ENCODE measurements at regions not wholly inside any gene's neighbourhood (a gene's known extent, or its start where the extent isn't known, plus 50 kb on each side); places are given as distances from the start of the nearest gene placed in this dataset.
"Not testable (repeated sequence)": the region's sequence is repeated elsewhere in the genome, so short reads cannot be mapped to it uniquely, and the experiment has no call there.

DNA sequence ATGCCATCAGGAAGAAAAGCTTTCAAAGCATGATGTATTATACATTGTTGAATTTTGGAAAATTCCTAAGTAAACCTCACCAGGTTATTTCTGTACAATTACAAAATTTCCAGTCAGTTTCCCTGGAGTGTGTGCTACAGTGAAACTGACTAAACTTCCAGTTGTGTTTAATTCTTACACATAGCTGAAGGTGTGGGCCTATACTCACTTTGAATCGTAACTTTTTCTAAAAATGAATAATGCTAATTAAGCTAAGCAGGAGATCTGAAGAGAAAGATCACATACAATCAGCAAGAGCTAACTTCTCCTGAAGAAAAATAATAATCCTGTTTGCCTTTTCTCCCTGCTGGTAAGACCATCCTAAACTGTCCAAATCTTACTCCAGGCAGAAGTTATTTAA is 537.2 kb upstream of the PBX1 start:
- no peak for DNase-seq

DNA sequence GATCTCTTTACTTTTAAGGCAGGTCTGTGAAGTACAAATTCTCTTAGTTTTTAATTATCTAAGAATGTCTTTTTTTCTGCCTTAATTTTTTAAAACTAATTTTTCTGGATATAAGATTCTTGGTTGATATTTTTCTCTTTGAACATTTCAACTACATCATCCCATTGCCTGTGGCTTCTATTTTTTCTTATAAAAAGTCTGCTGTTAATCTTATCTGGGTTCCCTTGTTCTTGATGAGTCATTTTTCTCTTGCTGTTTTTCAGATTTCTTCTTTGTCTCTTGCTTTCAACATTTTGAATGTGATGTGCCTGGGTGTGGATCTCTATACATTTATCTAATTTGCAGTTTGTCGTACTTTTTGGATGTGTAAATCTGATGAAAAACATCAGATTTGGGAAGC is 525.2 kb upstream of the PBX1 start:
- no peak for DNase-seq

DNA sequence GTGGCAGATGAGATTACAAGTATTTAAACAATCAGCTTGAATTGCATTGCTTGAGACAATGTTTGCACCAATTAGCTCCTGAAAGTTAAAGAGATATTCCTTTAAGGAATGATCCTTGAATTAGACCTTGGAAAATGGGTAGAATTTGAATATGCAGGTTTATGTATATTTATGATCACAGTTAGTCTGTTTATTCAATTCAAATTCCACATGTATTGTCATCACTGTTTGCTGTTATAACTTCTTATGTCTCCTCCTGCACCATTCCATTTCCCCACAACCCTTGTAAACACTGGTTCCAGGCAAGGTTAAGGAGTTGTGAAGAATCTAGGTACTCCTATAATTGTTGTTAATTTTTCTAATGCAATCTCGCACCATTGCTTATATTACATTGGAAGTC is 518.2 kb upstream of the PBX1 start:
- no peak for DNase-seq

- DNase-seq, result no peak
These were observed 507.2 kb upstream of the PBX1 start for GRCh38 chr1:164051782-164052181.

GRCh38 chr1:164054331-164054730 is 504.7 kb upstream of the PBX1 start:
- no peak for DNase-seq

DNA sequence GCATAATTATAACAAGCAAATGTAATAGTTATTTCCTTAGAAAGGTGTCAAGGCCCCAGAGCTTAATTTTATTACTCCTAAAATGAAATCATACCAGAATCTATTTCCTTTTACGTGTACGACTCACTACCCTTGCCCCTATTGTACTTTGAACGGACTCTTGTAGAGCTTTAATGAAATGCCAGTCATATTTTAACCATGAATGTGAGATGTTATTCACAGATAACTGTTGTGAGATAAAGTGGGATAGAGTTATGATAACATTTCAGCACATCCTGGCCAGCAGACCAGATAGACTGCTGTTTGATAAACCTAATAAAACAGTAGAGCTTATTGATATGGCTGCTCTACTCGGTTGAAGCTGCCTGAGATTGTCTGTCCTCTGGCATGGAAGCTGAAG is 500.8 kb upstream of the PBX1 start:
- DNase-seq, result no peak

- DNase-seq, result no peak
These were observed 497.5 kb upstream of the PBX1 start for GRCh38 chr1:164061528-164061927.

DNA sequence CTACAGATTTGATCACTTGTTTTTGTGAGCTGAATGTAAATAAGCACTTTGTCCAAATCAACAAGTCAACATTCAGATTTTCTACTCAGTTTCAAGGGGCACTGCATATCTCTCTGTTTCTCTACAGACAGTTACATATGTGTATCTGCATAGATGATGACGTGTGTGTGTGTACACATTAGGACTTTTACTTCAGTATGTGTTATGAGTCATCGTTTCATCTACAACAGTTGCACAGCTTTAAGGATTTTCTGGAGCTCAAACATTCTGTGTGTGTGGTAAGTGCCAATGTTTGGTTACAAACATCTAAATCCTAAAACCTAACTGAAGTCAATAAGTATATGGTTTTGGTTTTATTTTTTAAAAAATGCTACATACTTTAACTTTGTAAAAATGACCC is 494.5 kb upstream of the PBX1 start:
- no peak for DNase-seq

- no peak for DNase-seq
These were observed 487.7 kb upstream of the PBX1 start for GRCh38 chr1:164071288-164071687.

- no peak for DNase-seq
These were observed 472.2 kb upstream of the PBX1 start for GRCh38 chr1:164086832-164087231.

GRCh38 chr1:164087906-164088453 is 471.0 kb upstream of the PBX1 start:
- no peak for DNase-seq

GRCh38 chr1:164092603-164093353 is 466.2 kb upstream of the PBX1 start:
- no peak for DNase-seq

- no peak for DNase-seq
These were observed 465.4 kb upstream of the PBX1 start for GRCh38 chr1:164093543-164093942.

DNA sequence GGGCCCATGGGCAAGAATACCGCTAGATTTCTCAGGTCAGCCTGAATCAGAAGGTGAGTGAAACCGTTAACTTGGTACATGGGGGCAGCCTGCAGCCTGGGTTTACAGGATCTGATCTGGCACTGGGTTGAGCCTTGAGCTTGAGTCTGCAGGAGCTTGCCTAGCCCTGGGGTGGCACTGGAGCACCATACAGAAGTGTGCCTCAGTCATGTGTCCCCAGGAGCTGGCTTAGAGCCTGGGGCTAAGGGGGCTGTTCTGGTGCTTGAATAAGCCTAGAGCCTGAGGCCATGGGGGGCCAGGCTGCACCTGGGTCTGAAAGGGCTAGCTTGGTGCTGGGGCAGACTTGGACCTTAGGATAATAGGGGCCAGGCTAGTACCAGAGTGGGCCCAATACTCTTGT is 457.2 kb upstream of the PBX1 start:
- DNase-seq, result no peak

DNA sequence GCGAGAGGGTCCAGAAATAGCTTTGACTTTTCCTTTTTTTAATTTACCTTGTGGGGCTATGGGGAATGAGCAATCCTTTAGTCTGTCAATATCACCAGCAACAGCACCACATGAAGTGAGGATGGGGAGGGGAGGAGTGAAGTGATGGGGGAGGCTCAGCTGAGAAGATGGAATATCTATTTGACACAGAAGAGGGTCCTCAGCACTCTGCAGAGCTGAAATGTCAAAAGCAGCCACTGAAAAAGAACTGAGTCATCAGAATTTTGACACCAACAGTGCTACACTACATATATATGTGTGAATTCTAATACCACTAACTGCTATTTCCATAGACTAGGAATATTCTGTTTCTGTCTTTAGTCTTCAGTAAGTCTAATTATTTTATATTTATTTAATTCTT is 427.0 kb upstream of the PBX1 start:
- DNase-seq, result no peak

GRCh38 chr1:164137273-164137925 is 421.6 kb upstream of the PBX1 start:
- no peak for DNase-seq

DNA sequence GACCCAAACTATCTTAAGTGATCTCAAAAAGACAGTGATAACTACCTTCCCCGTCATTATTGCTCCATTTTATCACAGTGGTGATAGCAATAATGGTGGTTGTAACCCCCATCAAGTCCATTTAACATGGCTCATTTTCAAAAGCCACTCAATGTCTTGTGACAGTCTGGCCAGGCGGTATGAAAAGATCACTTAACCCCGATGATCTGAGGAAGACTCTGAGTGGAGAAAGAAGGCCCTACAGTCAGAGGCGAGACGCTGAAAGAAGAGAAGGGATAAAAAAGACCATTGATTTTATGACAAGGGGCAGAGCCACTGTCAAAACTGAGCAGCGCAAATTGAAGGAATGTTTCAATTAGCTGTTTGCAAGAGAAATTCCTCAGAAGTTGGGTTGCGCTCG is 417.2 kb upstream of the PBX1 start:
- no peak for DNase-seq

- no peak for DNase-seq
These were observed 404.4 kb upstream of the PBX1 start for GRCh38 chr1:164154622-164155021.

DNA sequence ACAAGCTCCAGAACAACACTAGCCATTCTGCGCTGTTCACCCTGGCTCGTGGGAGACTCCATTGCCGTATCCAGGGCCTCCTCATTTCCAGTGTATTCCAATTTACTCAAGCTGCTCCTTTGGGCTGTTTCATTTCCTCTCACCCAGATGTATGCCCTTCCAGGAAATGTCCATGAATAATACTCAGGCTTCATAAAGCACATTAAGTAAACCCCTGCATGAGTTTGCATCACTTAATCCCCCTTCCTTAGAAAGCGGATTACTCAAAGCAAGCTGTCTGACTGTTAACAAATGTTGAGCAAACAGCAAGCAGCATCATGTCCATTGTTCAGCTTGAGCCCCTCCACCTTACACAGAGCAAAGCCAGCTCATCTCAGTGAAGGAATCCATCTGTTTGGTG is 403.6 kb upstream of the PBX1 start:
- no peak for DNase-seq

- no peak for DNase-seq
These were observed 395.6 kb upstream of the PBX1 start for GRCh38 chr1:164163289-164163849.

DNA sequence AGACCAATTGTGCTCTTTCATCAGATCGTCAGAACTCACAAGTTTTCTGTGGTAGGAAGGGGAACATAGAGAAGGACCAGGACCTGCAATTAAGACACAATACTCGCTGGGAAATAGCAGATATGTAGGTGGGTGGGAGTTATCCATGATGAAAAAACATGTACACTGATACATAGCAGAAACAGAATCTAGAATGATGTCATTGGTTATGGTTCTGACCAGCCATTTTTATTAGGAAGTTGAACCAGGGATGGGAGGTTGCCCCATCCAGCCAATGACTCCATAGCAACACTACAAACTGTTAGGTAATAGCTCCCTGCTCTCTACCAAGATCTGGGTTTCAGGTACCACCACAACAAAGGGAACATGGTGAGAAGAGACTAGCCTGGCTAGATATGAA is 393.5 kb upstream of the PBX1 start:
- DNase-seq, result no peak

DNA sequence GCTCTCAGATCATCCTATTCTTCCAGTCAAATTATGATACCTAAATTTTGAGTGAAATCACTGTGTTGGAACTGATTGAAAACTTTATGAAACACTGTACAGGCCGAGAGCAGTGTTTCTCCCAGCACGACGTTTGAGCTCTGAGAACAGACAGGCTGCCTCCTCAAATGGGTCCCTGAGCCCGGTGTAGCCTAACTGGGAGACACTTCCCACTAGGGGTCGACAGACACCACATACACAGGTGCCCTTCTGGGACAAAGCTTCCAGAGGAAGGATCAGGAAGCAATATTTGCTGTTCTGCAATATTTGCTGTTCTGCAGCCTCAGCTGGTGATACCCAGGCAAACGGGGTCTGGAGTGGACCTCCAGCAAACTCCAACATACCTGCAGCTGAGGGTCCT is 392.5 kb upstream of the PBX1 start:
- DNase-seq, result not testable (repeated sequence)

DNA sequence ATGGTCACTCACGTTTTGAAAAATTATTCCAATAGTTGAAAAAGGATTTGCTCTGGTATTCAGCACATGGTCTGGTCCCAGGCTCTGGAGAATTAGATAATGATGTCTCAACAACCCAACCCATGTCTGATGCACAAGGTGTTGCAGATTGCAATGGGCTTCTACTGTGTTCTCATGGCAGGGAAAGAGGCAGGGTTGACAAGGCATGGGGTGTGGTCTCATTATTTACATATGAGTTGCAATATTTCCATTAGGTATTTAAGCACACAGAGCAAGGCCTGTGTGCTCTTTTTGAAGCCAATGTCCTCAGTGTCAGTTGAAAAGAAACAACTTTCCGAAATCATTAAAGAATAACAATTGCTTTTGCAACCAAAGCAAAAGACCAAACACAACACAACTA is 381.9 kb upstream of the PBX1 start:
- no peak for DNase-seq

DNA sequence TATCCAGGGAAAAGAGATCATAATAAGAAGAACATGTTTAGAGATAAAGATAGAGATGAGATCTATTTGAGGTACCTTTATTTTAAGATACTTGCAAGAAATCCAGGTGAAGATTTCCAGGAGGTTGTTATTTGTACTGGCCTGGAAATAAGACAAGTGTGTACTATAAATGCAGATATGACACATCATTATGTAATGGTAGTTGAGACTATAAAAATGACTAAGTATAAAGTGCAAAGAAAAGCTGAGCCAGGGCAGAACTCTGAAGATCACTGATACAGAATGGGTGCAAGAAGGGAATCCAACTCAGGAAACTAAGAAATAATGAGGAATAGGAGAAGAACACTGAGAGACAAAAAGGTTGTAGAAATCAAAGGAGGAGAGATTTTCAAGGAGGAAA is 378.2 kb upstream of the PBX1 start:
- no peak for DNase-seq
